Glutamatergic neuron (in vitro differentiated cells): ENCODE measurements at regions not wholly inside any gene's neighbourhood (a gene's known extent, or its start where the extent isn't known, plus 50 kb on each side); places are given as distances from the start of the nearest gene placed in this dataset.
"Not testable (repeated sequence)": the region's sequence is repeated elsewhere in the genome, so short reads cannot be mapped to it uniquely, and the experiment has no call there.

Source experiments
- DNase-seq: peaks from one replicate; pipeline ENCODE4 v3.0.0; 2022
- H3K27ac Mint-ChIP-seq: one replicate; pipeline ENCODE4 v1.8.0; 2020; ENCODE audit warnings: mild to moderate bottlenecking, mixed read lengths, inconsistent platforms; ENCODE audit not compliant: unreplicated experiment
- H3K27me3 Mint-ChIP-seq: one replicate; pipeline ENCODE4 v1.8.0; 2020; ENCODE audit warnings: mild to moderate bottlenecking, moderate library complexity, mixed read lengths, inconsistent platforms; ENCODE audit not compliant: unreplicated experiment
- H3K36me3 Mint-ChIP-seq: one replicate; pipeline ENCODE4 v1.8.0; 2020; ENCODE audit warnings: mild to moderate bottlenecking, mixed read lengths, inconsistent platforms; ENCODE audit not compliant: unreplicated experiment
- H3K4me1 Mint-ChIP-seq: one replicate; pipeline ENCODE4 v1.8.0; 2020; ENCODE audit warnings: mild to moderate bottlenecking, low read depth, mixed read lengths, inconsistent platforms; ENCODE audit not compliant: unreplicated experiment
- H3K4me3 Mint-ChIP-seq: one replicate; pipeline ENCODE4 v1.8.0; 2020; ENCODE audit warnings: mild to moderate bottlenecking, mixed read lengths, inconsistent platforms; ENCODE audit not compliant: unreplicated experiment
- H3K9me3 Mint-ChIP-seq: one replicate; pipeline ENCODE4 v1.8.0; 2020; ENCODE audit warnings: mild to moderate bottlenecking, moderate library complexity, mixed read lengths, inconsistent platforms; ENCODE audit not compliant: unreplicated experiment
- TF ChIP-seq, protein P1 (sequence below): fragments of 200-600 bp; sonication (generic); IDR thresholded peaks from one replicate; pipeline ENCODE4 v1.5.0; 2021; ENCODE audit not compliant: partially characterized antibody, unreplicated experiment

DNA sequence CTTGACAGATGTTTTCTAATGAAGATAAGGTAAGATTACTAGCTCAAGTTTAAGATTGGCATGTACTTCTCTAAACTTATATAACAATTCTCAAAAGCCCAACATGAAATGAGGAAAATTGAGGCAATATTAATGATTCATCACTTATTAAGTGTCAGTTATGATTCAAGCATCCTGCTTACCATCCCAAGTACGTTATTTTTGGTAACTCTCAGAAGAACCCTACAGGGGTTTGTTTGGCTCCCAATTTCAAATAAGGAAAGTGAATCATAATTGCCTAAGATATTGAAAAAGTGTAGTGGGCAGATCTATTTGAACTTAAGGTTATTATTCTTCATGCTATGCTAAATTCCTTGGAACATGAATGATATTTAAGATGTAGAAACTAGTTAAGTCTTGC is 387.9 kb upstream of the TENM3 start:
- Mint-ChIP-seq H3K27me3 (peaks cover 7% of the 10 kb centered on the region), H3K27ac (no peak overlapping the region)

DNA sequence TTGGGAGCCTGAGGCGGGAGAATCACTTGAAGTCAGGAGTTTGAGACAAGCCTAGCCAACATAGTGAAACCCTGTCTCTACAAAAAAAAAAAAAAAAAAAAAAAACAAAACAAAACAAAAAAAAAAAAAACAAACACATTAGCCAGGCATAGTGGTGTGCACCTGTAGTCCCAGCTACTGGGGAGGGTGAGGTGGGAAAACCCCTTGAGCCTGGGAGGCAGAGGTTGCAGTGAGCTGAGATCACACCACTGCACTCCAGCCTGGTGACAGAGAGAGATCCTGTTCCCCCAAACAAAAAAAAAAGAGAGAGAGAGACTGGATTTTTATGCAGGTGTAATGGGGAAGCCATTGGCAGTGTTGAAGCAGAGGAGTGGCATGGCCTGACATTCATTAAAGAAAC is 385.7 kb upstream of the TENM3 start:
- not testable (repeated sequence) for H3K36me3 Mint-ChIP-seq, DNase-seq, H3K27me3 Mint-ChIP-seq, H3K4me1 Mint-ChIP-seq, H3K27ac Mint-ChIP-seq, H3K9me3 Mint-ChIP-seq, H3K4me3 Mint-ChIP-seq

More for the DNA sequence above, 387.9 kb upstream of the TENM3 start:
- no peak for DNase-seq
- H3K4me1 Mint-ChIP-seq: peaks cover 4% of the 10 kb centered on the region
- H3K4me3 Mint-ChIP-seq: no peak overlapping the region
- TF ChIP-seq, protein P1, sequence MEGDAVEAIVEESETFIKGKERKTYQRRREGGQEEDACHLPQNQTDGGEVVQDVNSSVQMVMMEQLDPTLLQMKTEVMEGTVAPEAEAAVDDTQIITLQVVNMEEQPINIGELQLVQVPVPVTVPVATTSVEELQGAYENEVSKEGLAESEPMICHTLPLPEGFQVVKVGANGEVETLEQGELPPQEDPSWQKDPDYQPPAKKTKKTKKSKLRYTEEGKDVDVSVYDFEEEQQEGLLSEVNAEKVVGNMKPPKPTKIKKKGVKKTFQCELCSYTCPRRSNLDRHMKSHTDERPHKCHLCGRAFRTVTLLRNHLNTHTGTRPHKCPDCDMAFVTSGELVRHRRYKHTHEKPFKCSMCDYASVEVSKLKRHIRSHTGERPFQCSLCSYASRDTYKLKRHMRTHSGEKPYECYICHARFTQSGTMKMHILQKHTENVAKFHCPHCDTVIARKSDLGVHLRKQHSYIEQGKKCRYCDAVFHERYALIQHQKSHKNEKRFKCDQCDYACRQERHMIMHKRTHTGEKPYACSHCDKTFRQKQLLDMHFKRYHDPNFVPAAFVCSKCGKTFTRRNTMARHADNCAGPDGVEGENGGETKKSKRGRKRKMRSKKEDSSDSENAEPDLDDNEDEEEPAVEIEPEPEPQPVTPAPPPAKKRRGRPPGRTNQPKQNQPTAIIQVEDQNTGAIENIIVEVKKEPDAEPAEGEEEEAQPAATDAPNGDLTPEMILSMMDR: no peak
- no peaks in the 10 kb centered on the region for H3K9me3 Mint-ChIP-seq
- no peaks in the 10 kb centered on the region for H3K36me3 Mint-ChIP-seq

DNA sequence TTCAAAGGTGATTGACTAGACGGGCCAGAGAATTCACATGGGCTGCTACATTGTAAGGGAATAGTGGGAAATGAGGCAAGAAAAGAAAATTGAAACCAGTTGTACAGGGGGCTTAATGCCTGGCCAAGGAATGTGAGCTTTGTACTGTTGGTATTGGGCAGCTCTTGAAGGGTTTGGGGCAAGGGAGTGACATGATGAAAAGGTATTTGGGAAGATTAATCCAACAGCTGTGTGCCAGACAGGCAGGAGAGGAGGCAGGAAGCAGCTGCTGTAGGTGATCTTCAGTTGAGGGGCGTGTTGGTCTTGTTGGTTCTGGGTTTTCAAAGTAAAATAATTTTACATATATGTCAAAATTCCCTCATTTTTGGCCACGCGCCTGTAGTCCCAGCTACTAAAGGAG is 384.5 kb upstream of the TENM3 start:
- Mint-ChIP-seq H3K4me3 (no peak overlapping the region), H3K9me3 (no peaks in the 10 kb centered on the region), H3K36me3 (no peaks in the 10 kb centered on the region), H3K27ac (no peak overlapping the region), H3K4me1 (peaks cover 3% of the 10 kb centered on the region), H3K27me3 (peaks cover 5% of the 10 kb centered on the region)
- no peak for DNase-seq
- TF ChIP-seq, protein P1: no peak

GRCh38 chr4:181859439-181859838 is 383.8 kb upstream of the TENM3 start:
- TF ChIP-seq, protein P1: no peak
- Mint-ChIP-seq H3K4me1 (peaks cover 2% of the 10 kb centered on the region), H3K4me3 (no peak overlapping the region), H3K9me3 (no peaks in the 10 kb centered on the region), H3K27me3 (peaks cover 5% of the 10 kb centered on the region), H3K36me3 (no peaks in the 10 kb centered on the region), H3K27ac (no peak overlapping the region)
- DNase-seq: no peak

DNA sequence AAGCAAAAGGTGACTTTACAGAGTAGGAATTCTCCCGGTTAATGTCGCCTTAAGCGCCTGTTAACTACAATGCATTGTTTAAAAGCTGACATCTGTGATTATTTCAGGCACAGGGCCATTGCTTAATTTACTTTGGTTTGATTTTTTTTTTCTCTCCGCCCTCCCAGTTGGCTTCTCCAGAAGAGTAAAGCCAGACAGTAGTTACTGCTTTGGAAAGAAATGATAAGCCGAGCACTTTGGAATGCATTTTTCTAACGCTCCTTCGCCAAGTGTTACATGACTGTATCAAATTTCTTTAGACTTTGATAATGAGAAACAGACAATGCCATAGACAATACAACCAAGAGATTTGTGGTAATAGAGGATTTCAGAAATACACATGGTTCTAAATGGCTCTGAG is 383.0 kb upstream of the TENM3 start:
- TF ChIP-seq, protein P1: no peak
- Mint-ChIP-seq H3K4me1 (peaks cover 2% of the 10 kb centered on the region), H3K36me3 (no peaks in the 10 kb centered on the region), H3K27me3 (peaks cover 5% of the 10 kb centered on the region), H3K9me3 (no peaks in the 10 kb centered on the region), H3K27ac (no peak overlapping the region), H3K4me3 (no peak overlapping the region)
- DNase-seq: no peak

DNA sequence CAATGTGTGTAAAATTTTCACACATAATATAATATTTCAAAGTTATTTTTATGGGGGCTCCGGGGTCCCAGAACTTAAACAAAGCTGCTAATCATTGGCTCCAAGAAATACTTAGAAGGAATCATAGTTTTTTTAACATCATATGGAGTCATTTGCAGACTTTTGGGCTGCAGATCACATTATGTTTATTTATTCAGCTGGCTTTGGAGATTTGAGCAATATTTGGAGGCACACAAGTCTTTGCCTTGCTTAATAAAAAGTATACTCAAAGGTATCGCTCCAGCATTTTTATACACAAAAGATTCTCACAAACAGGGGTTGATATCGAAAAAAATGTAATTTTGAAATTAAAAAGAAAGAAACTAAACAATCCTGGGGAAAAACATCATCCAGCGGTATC is 382.5 kb upstream of the TENM3 start:
- TF ChIP-seq, protein P1: no peak
- peaks cover 2% of the 10 kb centered on the region for H3K4me1 Mint-ChIP-seq
- no peak overlapping the region for H3K27ac Mint-ChIP-seq
- H3K4me3 Mint-ChIP-seq: no peak overlapping the region
- no peaks in the 10 kb centered on the region for H3K36me3 Mint-ChIP-seq
- no peak for DNase-seq
- H3K27me3 Mint-ChIP-seq: peaks cover 5% of the 10 kb centered on the region
- no peaks in the 10 kb centered on the region for H3K9me3 Mint-ChIP-seq
